Tibial nerve (tissue), 4 donors: ENCODE measurements at regions not wholly inside any gene's neighbourhood (a gene's known extent, or its start where the extent isn't known, plus 50 kb on each side); places are given as distances from the start of the nearest gene placed in this dataset.

Experiments used
- EP300 ChIP-seq, 2 donors: sonication (generic); formaldehyde crosslinking; IDR thresholded peaks; one replicate each; pipeline ENCODE4 v1.6.1; 2017; ENCODE audit warnings: antibody characterized with exemption in 2 of 2, mild to moderate bottlenecking in 1 of 2
- POLR2A ChIP-seq, 2 donors: fragments of 450-650 bp; IDR thresholded peaks; one replicate each; pipeline ENCODE4 v1.6.1; 2017; ENCODE audit warnings: antibody characterized with exemption in 2 of 2, mild to moderate bottlenecking in 2 of 2, moderate library complexity in 2 of 2
- TF ChIP-seq, protein P1 (sequence below), 5 experiments: fragments of 200-600 bp in 3 of 5; fragments of 450-650 bp in 2 of 5; sonication (generic) in 3 of 5; IDR thresholded peaks; one replicate each; pipeline ENCODE4 v1.5.1; 2016 to 2019; ENCODE audit warnings: antibody characterized with exemption in 5 of 5, mild to moderate bottlenecking in 3 of 5, moderate library complexity in 2 of 5

DNA sequence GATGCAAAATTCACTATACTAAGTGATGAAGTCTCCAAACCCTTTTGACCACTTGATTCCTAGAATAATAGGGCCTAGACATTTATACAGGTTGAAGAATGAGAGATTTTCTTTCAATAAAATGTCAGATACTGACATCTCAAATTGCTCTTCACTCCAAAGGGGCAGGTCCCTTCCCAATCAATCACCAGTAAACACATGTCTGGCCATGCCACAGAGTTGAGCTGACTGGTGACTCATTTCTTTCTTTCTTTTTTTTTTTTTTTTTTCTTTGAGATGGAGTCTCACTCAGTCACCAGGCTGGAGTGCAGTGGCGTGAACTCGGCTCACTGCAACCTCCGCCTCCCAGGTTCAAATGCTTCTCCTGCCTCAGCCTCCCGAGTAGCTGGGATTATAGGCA is 388.6 kb upstream of the BTBD3 start:
- TF ChIP-seq, protein P1, sequence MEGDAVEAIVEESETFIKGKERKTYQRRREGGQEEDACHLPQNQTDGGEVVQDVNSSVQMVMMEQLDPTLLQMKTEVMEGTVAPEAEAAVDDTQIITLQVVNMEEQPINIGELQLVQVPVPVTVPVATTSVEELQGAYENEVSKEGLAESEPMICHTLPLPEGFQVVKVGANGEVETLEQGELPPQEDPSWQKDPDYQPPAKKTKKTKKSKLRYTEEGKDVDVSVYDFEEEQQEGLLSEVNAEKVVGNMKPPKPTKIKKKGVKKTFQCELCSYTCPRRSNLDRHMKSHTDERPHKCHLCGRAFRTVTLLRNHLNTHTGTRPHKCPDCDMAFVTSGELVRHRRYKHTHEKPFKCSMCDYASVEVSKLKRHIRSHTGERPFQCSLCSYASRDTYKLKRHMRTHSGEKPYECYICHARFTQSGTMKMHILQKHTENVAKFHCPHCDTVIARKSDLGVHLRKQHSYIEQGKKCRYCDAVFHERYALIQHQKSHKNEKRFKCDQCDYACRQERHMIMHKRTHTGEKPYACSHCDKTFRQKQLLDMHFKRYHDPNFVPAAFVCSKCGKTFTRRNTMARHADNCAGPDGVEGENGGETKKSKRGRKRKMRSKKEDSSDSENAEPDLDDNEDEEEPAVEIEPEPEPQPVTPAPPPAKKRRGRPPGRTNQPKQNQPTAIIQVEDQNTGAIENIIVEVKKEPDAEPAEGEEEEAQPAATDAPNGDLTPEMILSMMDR (IDR thresholded peaks at IDR 0.05) = no peak
- no peak for TF ChIP-seq EP300 (IDR thresholded peaks at IDR 0.05)
- no peak for TF ChIP-seq POLR2A (IDR thresholded peaks at IDR 0.05)
